Ovary (tissue), 7 donors: ENCODE measurements at regions not wholly inside any gene's neighbourhood (a gene's known extent, or its start where the extent isn't known, plus 50 kb on each side); places are given as distances from the start of the nearest gene placed in this dataset.

Experiments
- DNase-seq, 5 donors: peaks; one replicate each; pipeline ENCODE4 v3.0.0-alpha.2; 2019 to 2020
- H3K27ac ChIP-seq, 2 donors: fragments of 200-600 bp; one replicate each; pipeline versions ENCODE4 v1.5.1 to v1.8.0; 2019 to 2022
- H3K27me3 ChIP-seq: fragments of 200-600 bp; one replicate; pipeline ENCODE4 v1.8.0; 2022
- H3K36me3 ChIP-seq: fragments of 200-600 bp; sonication (generic); one replicate; pipeline ENCODE4 v1.5.1; 2019
- H3K4me1 ChIP-seq: one replicate; pipeline ENCODE4 v1.8.1; 2013; ENCODE audit warnings: mild to moderate bottlenecking, moderate library complexity; ENCODE audit not compliant: insufficient read depth
- H3K4me3 ChIP-seq: fragments of 200-600 bp; sonication (generic); one replicate; pipeline ENCODE4 v1.5.1; 2017
- H3K9me3 ChIP-seq, 2 donors: fragments of 200-600 bp in 1 of 2; sonication (generic) in 1 of 2; one replicate each; pipeline versions ENCODE4 v1.5.1 to v1.8.1; 2013 to 2019; ENCODE audit warnings: mild to moderate bottlenecking in 1 of 2, moderate library complexity in 1 of 2
- CTCF ChIP-seq, 3 donors: fragments of 450-650 bp in 2 of 3; fragments of 200-600 bp in 1 of 3; IDR thresholded peaks; one replicate each; pipeline versions ENCODE4 v1.5.1 to v1.8.0; 2016 to 2022; ENCODE audit warnings: antibody characterized with exemption in 3 of 3, mild to moderate bottlenecking in 1 of 3
- EP300 ChIP-seq: sonication (generic); formaldehyde crosslinking; IDR thresholded peaks from one replicate; pipeline ENCODE4 v1.6.1; 2017; ENCODE audit warnings: antibody characterized with exemption
- POLR2A ChIP-seq: fragments of 450-650 bp; IDR thresholded peaks from one replicate; pipeline ENCODE4 v1.6.1; 2017; ENCODE audit warnings: antibody characterized with exemption, mild to moderate bottlenecking, moderate library complexity
- WGBS, 3 donors: extraction: QIAGEN DNeasy Blood & Tissue Kit in 1 of 3; methylation state at CpG; one replicate each; pipeline versions ENCODE4 v1.1.5 to v1.1.7; 2013 to 2017; 5-methylcytosine and 5-hydroxymethylcytosine counted together
- intact Hi-C, 4 donors: fragments of 100-400 bp; cut with DNase I; formaldehyde crosslinking; loops; one replicate each; pipeline versions ENCODE4 v1.11.0 to v1.15.1; 2022 to 2023
- donor health status: DM: no; HTN: no; CAD: no; lungs with moderate emphysema.
- donor health status: DM: no; HTN: no; CAD: no.
- donor health status: Bipolar disorder and iron deficiency.
- donor health status: DM: no; HTN: no; CAD: no.
- donor health status: DM: yes; HTN: yes; CAD: no.

- Histone ChIP-seq H3K9me3 (no peaks in the 10 kb centered on the region), H3K4me3 (no peak overlapping the region), H3K36me3 (no peaks in the 10 kb centered on the region), H3K4me1 (no peaks in the 10 kb centered on the region), H3K27me3 (no peaks in the 10 kb centered on the region), H3K27ac (no peak overlapping the region)
- no peak for DNase-seq
- intact Hi-C loops, result no loop called here
- TF ChIP-seq POLR2A, result no peak
- no peak for TF ChIP-seq CTCF (IDR thresholded peaks at IDR 0.05)
- TF ChIP-seq EP300, result no peak
- 87 to 97% (median 92%) methylated on average over 2 of the region's 2 CpGs for WGBS, 3 donors
Observed at GRCh38 chr1:238980053-238980452, 406.3 kb upstream of the CHRM3 start.

- WGBS, 3 donors, result 79 to 87% (median 86%) methylated on average over 5 of the region's 5 CpGs
- Histone ChIP-seq H3K4me3 (no peak overlapping the region), H3K36me3 (no peaks in the 10 kb centered on the region), H3K4me1 (no peaks in the 10 kb centered on the region), H3K9me3 (no peaks in the 10 kb centered on the region), H3K27ac (no peak overlapping the region), H3K27me3 (no peaks in the 10 kb centered on the region)
- no peak for TF ChIP-seq EP300
- no peak for TF ChIP-seq CTCF (IDR thresholded peaks at IDR 0.05)
- no peak for TF ChIP-seq POLR2A
- no peak for DNase-seq
- intact Hi-C loops, result no loop called here
Observed at GRCh38 chr1:238964631-238965030, 421.7 kb upstream of the CHRM3 start.

GRCh38 chr1:238962941-238963340, 423.4 kb upstream of the CHRM3 start:
- Histone ChIP-seq H3K4me3 (no peak overlapping the region), H3K27me3 (no peaks in the 10 kb centered on the region), H3K9me3 (no peaks in the 10 kb centered on the region), H3K36me3 (no peaks in the 10 kb centered on the region), H3K4me1 (no peaks in the 10 kb centered on the region), H3K27ac (no peak overlapping the region)
- intact Hi-C loops, result no loop called here
- no peak for DNase-seq
- 72 to 80% (median 79%) methylated on average over 8 of the region's 8 CpGs for WGBS, 3 donors
- no peak for TF ChIP-seq EP300
- no peak for TF ChIP-seq POLR2A

GRCh38 chr1:238961790-238962189, 424.6 kb upstream of the CHRM3 start:
- Histone ChIP-seq H3K9me3 (no peaks in the 10 kb centered on the region), H3K27me3 (no peaks in the 10 kb centered on the region), H3K4me3 (no peak overlapping the region), H3K36me3 (no peaks in the 10 kb centered on the region), H3K27ac (no peak overlapping the region), H3K4me1 (no peaks in the 10 kb centered on the region)
- WGBS, 3 donors, result 77 to 79% (median 77%) methylated on average over 5 of the region's 5 CpGs
- TF ChIP-seq POLR2A (no peak), EP300 (no peak), CTCF (IDR thresholded peaks at IDR 0.05) (no peak)
- intact Hi-C loops, result no loop called here
- DNase-seq, result no peak

GRCh38 chr1:238960071-238960470, 426.3 kb upstream of the CHRM3 start:
- 0 to 6% (median 3%) methylated on average over 2 of the region's 2 CpGs for WGBS, 3 donors
- Histone ChIP-seq H3K27ac (no peak overlapping the region), H3K27me3 (no peaks in the 10 kb centered on the region), H3K4me1 (no peaks in the 10 kb centered on the region), H3K9me3 (no peaks in the 10 kb centered on the region), H3K36me3 (no peaks in the 10 kb centered on the region), H3K4me3 (no peak overlapping the region)
- intact Hi-C loops, result no loop called here
- peak in 2 of 5 donors; percentile 13 to 22 for DNase-seq
- TF ChIP-seq CTCF (IDR thresholded peaks at IDR 0.05) (no peak), POLR2A (no peak), EP300 (no peak)
